Fibroblast of lung (primary cell): ENCODE measurements at regions not wholly inside any gene's neighbourhood (a gene's known extent, or its start where the extent isn't known, plus 50 kb on each side); places are given as distances from the start of the nearest gene placed in this dataset.

Experiments
- DNase-seq, 2 donors: peaks; one replicate each; pipeline versions ENCODE4 v3.0.0 to v3.0.0-alpha.2; 2010; ENCODE audit warnings: low read depth in 2 of 2
- H2AFZ ChIP-seq: 2 replicates; pipeline ENCODE4 v1.5.1; 2012; ENCODE audit warnings: low read length, control low read depth, inconsistent platforms
- H3K27ac ChIP-seq: 2 replicates; pipeline ENCODE4 v1.5.1; 2011; ENCODE audit warnings: low read length, control low read depth; ENCODE audit not compliant: insufficient read depth
- H3K27me3 ChIP-seq: 2 replicates; pipeline ENCODE4 v1.5.1; 2011; ENCODE audit warnings: mild to moderate bottlenecking, low read length; ENCODE audit not compliant: control insufficient read depth, insufficient read depth
- H3K36me3 ChIP-seq: 2 replicates; pipeline ENCODE4 v1.5.1; 2011; ENCODE audit warnings: low read length; ENCODE audit not compliant: control insufficient read depth, insufficient read depth
- H3K4me1 ChIP-seq: 2 replicates; pipeline ENCODE4 v1.5.1; 2011; ENCODE audit warnings: low read length; ENCODE audit not compliant: control insufficient read depth, insufficient read depth; ENCODE audit errors: extremely low read depth
- H3K4me2 ChIP-seq: 2 replicates; pipeline ENCODE4 v1.5.1; 2011; ENCODE audit warnings: low read length, control low read depth; ENCODE audit not compliant: insufficient read depth; ENCODE audit errors: extremely low read depth
- H3K4me3 ChIP-seq, 4 experiments: fragments of 200-600 bp in 1 of 4; sonication (generic) in 1 of 4; replicated peaks in 1 of 4; 2 replicates each; pipeline ENCODE4 v1.5.1; 2011 to 2016; ENCODE audit warnings: low read length in 4 of 4, low read depth in 3 of 4, mild to moderate bottlenecking in 3 of 4, control low read depth in 2 of 4, inconsistent platforms in 1 of 4, mixed read lengths in 1 of 4; ENCODE audit not compliant: insufficient read depth in 1 of 4; ENCODE audit errors: control extremely low read depth in 1 of 4
- H3K79me2 ChIP-seq: 2 replicates; pipeline ENCODE4 v1.5.1; 2012; ENCODE audit warnings: mild to moderate bottlenecking, low read length, inconsistent platforms; ENCODE audit not compliant: control insufficient read depth, insufficient read depth
- H3K9ac ChIP-seq: 2 replicates; pipeline ENCODE4 v1.5.1; 2011; ENCODE audit warnings: mild to moderate bottlenecking, low read length, control low read depth; ENCODE audit not compliant: insufficient read depth
- H3K9me3 ChIP-seq: 2 replicates; pipeline ENCODE4 v1.5.1; 2012; ENCODE audit warnings: low read depth, low read length; ENCODE audit not compliant: control insufficient read depth, insufficient read depth
- H4K20me1 ChIP-seq: 2 replicates; pipeline ENCODE4 v1.5.1; 2011; ENCODE audit warnings: low read length; ENCODE audit not compliant: control insufficient read depth, insufficient read depth; ENCODE audit errors: extremely low read depth
- EZH2 ChIP-seq: IDR thresholded peaks from 2 replicates; pipeline ENCODE4 v1.5.1; 2012; ENCODE audit warnings: low read length, control low read depth, mild to moderate bottlenecking; ENCODE audit errors: missing control alignments
- TF ChIP-seq, protein P1 (sequence below), 2 donors: IDR thresholded peaks in 1 of 2; conservative IDR thresholded peaks in 1 of 2; 1 replicate in 1 of 2; 2 replicates in 1 of 2; pipeline ENCODE4 v1.5.1; 2011 to 2012; ENCODE audit warnings: low read length in 2 of 2, control low read depth in 1 of 2, inconsistent platforms in 1 of 2, low read depth in 1 of 2, mild to moderate bottlenecking in 1 of 2

DNA sequence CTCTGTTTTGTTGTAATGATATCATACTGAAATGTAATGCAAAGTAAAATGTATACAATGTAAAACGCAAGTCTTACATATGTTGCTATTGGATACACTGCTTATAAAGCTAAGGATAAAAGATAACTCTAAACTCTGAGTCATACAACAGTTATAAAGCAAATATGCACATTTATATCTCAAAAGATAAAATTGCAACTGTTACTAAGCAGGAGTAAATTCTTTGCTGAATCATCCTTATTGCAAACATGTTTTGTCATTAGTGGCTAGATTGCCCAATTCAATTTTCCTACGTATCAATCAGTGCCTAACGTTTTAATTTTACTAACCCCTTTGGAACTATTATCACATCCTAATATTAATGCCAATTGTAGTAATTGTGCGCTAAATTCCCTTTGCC is 762.9 kb downstream of the LTN1 start:
- Histone ChIP-seq H2AFZ (no peak overlapping the region), H3K4me2 (peak overlapping the region; percentile 54), H3K9ac (no peak overlapping the region), H3K27ac (peak overlapping the region; percentile 82), H3K9me3 (no peaks in the 10 kb centered on the region), H3K79me2 (no peaks in the 10 kb centered on the region), H3K27me3 (no peaks in the 10 kb centered on the region), H3K4me1 (peaks cover 10% of the 10 kb centered on the region), H3K4me3 (no peak overlapping the region), H3K36me3 (no peaks in the 10 kb centered on the region), H4K20me1 (no peaks in the 10 kb centered on the region)
- no peak for TF ChIP-seq EZH2
- TF ChIP-seq, protein P1, sequence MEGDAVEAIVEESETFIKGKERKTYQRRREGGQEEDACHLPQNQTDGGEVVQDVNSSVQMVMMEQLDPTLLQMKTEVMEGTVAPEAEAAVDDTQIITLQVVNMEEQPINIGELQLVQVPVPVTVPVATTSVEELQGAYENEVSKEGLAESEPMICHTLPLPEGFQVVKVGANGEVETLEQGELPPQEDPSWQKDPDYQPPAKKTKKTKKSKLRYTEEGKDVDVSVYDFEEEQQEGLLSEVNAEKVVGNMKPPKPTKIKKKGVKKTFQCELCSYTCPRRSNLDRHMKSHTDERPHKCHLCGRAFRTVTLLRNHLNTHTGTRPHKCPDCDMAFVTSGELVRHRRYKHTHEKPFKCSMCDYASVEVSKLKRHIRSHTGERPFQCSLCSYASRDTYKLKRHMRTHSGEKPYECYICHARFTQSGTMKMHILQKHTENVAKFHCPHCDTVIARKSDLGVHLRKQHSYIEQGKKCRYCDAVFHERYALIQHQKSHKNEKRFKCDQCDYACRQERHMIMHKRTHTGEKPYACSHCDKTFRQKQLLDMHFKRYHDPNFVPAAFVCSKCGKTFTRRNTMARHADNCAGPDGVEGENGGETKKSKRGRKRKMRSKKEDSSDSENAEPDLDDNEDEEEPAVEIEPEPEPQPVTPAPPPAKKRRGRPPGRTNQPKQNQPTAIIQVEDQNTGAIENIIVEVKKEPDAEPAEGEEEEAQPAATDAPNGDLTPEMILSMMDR (conservative IDR thresholded peaks at IDR 0.05 in 1 of 2, IDR thresholded peaks at IDR 0.05 in 1 of 2; ENCODE audit: low read depth in 1 of 2, low read length in 2 of 2) = no peak
- DNase-seq = peak; percentile 70 to 87

DNA sequence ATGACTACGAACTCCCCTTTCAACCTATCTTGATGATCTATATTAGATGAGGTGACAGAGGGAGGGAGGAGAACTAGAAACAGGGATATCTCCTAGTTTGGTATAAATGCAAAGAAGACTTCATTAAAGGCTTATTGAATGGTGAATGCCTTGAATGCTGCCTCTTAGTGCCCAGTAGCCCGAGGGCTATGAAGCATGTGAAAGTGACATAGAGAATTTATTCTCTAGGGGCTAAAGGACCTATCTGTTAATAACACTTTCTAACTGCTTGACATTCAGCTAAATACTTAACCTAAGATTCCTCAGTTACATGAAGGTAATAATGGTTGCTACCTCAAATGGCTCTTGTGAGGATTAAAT is 764.1 kb downstream of the LTN1 start:
- TF ChIP-seq, protein P1 (conservative IDR thresholded peaks at IDR 0.05 in 1 of 2, IDR thresholded peaks at IDR 0.05 in 1 of 2; ENCODE audit: low read depth in 1 of 2, low read length in 2 of 2) = no peak
- Histone ChIP-seq H2AFZ (peak overlapping the region; percentile 49), H3K9ac (no peak overlapping the region)

DNA sequence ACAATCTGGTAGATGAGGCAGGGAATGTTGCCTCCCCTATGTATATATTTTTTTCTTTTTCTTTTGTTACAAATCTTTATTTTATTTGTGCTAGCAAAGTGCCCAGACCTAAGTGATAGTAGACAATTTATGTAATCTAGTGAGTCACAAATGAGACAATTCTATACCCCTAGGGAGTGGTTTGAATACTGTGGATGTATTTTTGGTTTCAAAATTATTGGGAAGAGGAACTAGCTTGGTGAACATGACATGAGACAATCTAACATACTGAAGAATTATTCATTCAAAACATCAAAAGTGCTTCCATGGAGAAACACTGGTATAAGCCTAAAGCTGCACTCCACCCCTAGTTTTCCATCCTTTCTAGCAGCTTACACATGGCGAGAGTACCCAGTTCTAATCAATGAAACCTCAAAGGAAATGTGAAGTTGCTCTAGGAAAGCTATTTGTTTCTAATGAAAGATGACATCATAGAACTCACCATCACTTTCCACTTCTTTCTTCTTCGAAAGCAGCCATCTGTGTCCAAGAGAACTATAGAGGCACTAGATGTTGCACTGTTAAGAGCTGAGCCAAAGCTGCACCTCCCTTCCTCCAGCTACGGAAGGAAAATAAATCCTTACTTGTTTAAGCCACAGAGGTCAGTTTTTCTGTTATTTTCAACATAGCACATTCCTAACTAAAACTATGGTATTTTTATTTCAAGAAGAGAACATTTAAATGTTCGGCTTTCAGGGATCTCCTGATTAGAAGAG is 764.6 kb downstream of the LTN1 start:
- Histone ChIP-seq H3K4me1 (peaks cover 10% of the 10 kb centered on the region), H4K20me1 (no peaks in the 10 kb centered on the region), H3K27me3 (no peaks in the 10 kb centered on the region), H3K36me3 (no peaks in the 10 kb centered on the region), H3K4me2 (peak overlapping the region; percentile 25), H3K9ac (no peak overlapping the region), H3K27ac (no peak overlapping the region), H3K4me3 (no peak overlapping the region), H2AFZ (peak overlapping the region; percentile 49), H3K9me3 (no peaks in the 10 kb centered on the region), H3K79me2 (no peaks in the 10 kb centered on the region)
- DNase-seq = peak in 1 of 2 donors; percentile 38
- TF ChIP-seq, protein P1 (conservative IDR thresholded peaks at IDR 0.05 in 1 of 2, IDR thresholded peaks at IDR 0.05 in 1 of 2; ENCODE audit: low read depth in 1 of 2, low read length in 2 of 2) = no peak
- TF ChIP-seq EZH2 = no peak

More for the DNA sequence above, 764.1 kb downstream of the LTN1 start:
- H4K20me1 ChIP-seq = no peaks in the 10 kb centered on the region
- no peak overlapping the region for H3K4me3 ChIP-seq
- H3K4me2 ChIP-seq = peak overlapping the region; percentile 25
- peak overlapping the region; percentile 70 for H3K27ac ChIP-seq
- no peaks in the 10 kb centered on the region for H3K79me2 ChIP-seq
- peaks cover 10% of the 10 kb centered on the region for H3K4me1 ChIP-seq
- H3K9me3 ChIP-seq = no peaks in the 10 kb centered on the region
- no peak for DNase-seq
- H3K36me3 ChIP-seq = no peaks in the 10 kb centered on the region
- no peaks in the 10 kb centered on the region for H3K27me3 ChIP-seq
